ENCODE measurements at regions not wholly inside any gene's neighbourhood (a gene's known extent, or its start where the extent isn't known, plus 50 kb on each side); places are given as distances from the start of the nearest gene placed in this dataset.

- Histone ChIP-seq H3K4me1 (ENCODE audit: control insufficient read depth in 3 of 3, insufficient read depth in 3 of 3, low read length in 3 of 3) (no peaks in the 10 kb centered on the region), H3K9ac (ENCODE audit: low read depth in 1 of 3, low read length in 3 of 3) (no peak overlapping the region), H3K27ac (ENCODE audit: low read depth, low read length) (no peak overlapping the region), H3K36me3 (ENCODE audit: control insufficient read depth in 3 of 3, insufficient read depth in 3 of 3, low read length in 3 of 3) (no peaks in the 10 kb centered on the region), H3K4me3 (ENCODE audit: low read length in 3 of 3) (no peak overlapping the region), H3K9me3 (ENCODE audit: control insufficient read depth in 3 of 3, low read length in 3 of 3) (no peaks in the 10 kb centered on the region), H3K27me3 (ENCODE audit: control insufficient read depth in 3 of 3, insufficient read depth in 3 of 3, low read length in 3 of 3) (no peaks in the 10 kb centered on the region)
Observed at GRCh38 chr5:57955511-57955910, 472.9 kb upstream of the ACTBL2 start.

- H3K36me3 ChIP-seq (ENCODE audit: control insufficient read depth in 3 of 3, insufficient read depth in 3 of 3, low read length in 3 of 3) = no peaks in the 10 kb centered on the region
- H3K9me3 ChIP-seq (ENCODE audit: control insufficient read depth in 3 of 3, low read length in 3 of 3) = no peaks in the 10 kb centered on the region
- H3K9ac ChIP-seq (ENCODE audit: low read depth in 1 of 3, low read length in 3 of 3) = no peak overlapping the region
- H3K27ac ChIP-seq (ENCODE audit: low read depth, low read length) = no peak overlapping the region
- H3K4me3 ChIP-seq (ENCODE audit: low read length in 3 of 3) = no peak overlapping the region
- no peaks in the 10 kb centered on the region for H3K27me3 ChIP-seq (ENCODE audit: control insufficient read depth in 3 of 3, insufficient read depth in 3 of 3, low read length in 3 of 3)
- H3K4me1 ChIP-seq (ENCODE audit: control insufficient read depth in 3 of 3, insufficient read depth in 3 of 3, low read length in 3 of 3) = no peaks in the 10 kb centered on the region
Observed at GRCh38 chr5:57953792-57954191, 471.2 kb upstream of the ACTBL2 start.

- H3K27me3 ChIP-seq (ENCODE audit: control insufficient read depth in 3 of 3, insufficient read depth in 3 of 3, low read length in 3 of 3) = no peaks in the 10 kb centered on the region
- no peaks in the 10 kb centered on the region for H3K36me3 ChIP-seq (ENCODE audit: control insufficient read depth in 3 of 3, insufficient read depth in 3 of 3, low read length in 3 of 3)
- H3K27ac ChIP-seq (ENCODE audit: low read depth, low read length) = no peak overlapping the region
- no peaks in the 10 kb centered on the region for H3K4me1 ChIP-seq (ENCODE audit: control insufficient read depth in 3 of 3, insufficient read depth in 3 of 3, low read length in 3 of 3)
- H3K9me3 ChIP-seq (ENCODE audit: control insufficient read depth in 3 of 3, low read length in 3 of 3) = no peaks in the 10 kb centered on the region
- H3K4me3 ChIP-seq (ENCODE audit: low read length in 3 of 3) = no peak overlapping the region
- no peak overlapping the region for H3K9ac ChIP-seq (ENCODE audit: low read depth in 1 of 3, low read length in 3 of 3)
Observed at GRCh38 chr5:57950616-57951228, 468.1 kb upstream of the ACTBL2 start.

- Histone ChIP-seq H3K9ac (ENCODE audit: low read depth in 1 of 3, low read length in 3 of 3) (no peak overlapping the region), H3K27me3 (ENCODE audit: control insufficient read depth in 3 of 3, insufficient read depth in 3 of 3, low read length in 3 of 3) (no peaks in the 10 kb centered on the region), H3K9me3 (ENCODE audit: control insufficient read depth in 3 of 3, low read length in 3 of 3) (no peaks in the 10 kb centered on the region), H3K27ac (ENCODE audit: low read depth, low read length) (no peak overlapping the region), H3K4me3 (ENCODE audit: low read length in 3 of 3) (no peak overlapping the region), H3K36me3 (ENCODE audit: control insufficient read depth in 3 of 3, insufficient read depth in 3 of 3, low read length in 3 of 3) (no peaks in the 10 kb centered on the region), H3K4me1 (ENCODE audit: control insufficient read depth in 3 of 3, insufficient read depth in 3 of 3, low read length in 3 of 3) (no peaks in the 10 kb centered on the region)
Observed at GRCh38 chr5:57948091-57948490, 465.5 kb upstream of the ACTBL2 start.

GRCh38 chr5:57947181-57947580 is 464.6 kb upstream of the ACTBL2 start:
- Histone ChIP-seq H3K9me3 (ENCODE audit: control insufficient read depth in 3 of 3, low read length in 3 of 3) (no peaks in the 10 kb centered on the region), H3K36me3 (ENCODE audit: control insufficient read depth in 3 of 3, insufficient read depth in 3 of 3, low read length in 3 of 3) (no peaks in the 10 kb centered on the region), H3K27me3 (ENCODE audit: control insufficient read depth in 3 of 3, insufficient read depth in 3 of 3, low read length in 3 of 3) (no peaks in the 10 kb centered on the region), H3K4me3 (ENCODE audit: low read length in 3 of 3) (no peak overlapping the region), H3K27ac (ENCODE audit: low read depth, low read length) (no peak overlapping the region), H3K4me1 (ENCODE audit: control insufficient read depth in 3 of 3, insufficient read depth in 3 of 3, low read length in 3 of 3) (no peaks in the 10 kb centered on the region), H3K9ac (ENCODE audit: low read depth in 1 of 3, low read length in 3 of 3) (no peak overlapping the region)

GRCh38 chr5:57940879-57941278 is 458.3 kb upstream of the ACTBL2 start:
- H3K9ac ChIP-seq (ENCODE audit: low read depth in 1 of 3, low read length in 3 of 3) = no peak overlapping the region
- H3K27me3 ChIP-seq (ENCODE audit: control insufficient read depth in 3 of 3, insufficient read depth in 3 of 3, low read length in 3 of 3) = no peaks in the 10 kb centered on the region
- H3K27ac ChIP-seq (ENCODE audit: low read depth, low read length) = no peak overlapping the region
- no peaks in the 10 kb centered on the region for H3K9me3 ChIP-seq (ENCODE audit: control insufficient read depth in 3 of 3, low read length in 3 of 3)
- no peak overlapping the region for H3K4me3 ChIP-seq (ENCODE audit: low read length in 3 of 3)
- H3K4me1 ChIP-seq (ENCODE audit: control insufficient read depth in 3 of 3, insufficient read depth in 3 of 3, low read length in 3 of 3) = no peaks in the 10 kb centered on the region
- no peaks in the 10 kb centered on the region for H3K36me3 ChIP-seq (ENCODE audit: control insufficient read depth in 3 of 3, insufficient read depth in 3 of 3, low read length in 3 of 3)

GRCh38 chr5:57940236-57940635 is 457.6 kb upstream of the ACTBL2 start:
- H3K27ac ChIP-seq (ENCODE audit: low read depth, low read length) = no peak overlapping the region
- no peaks in the 10 kb centered on the region for H3K4me1 ChIP-seq (ENCODE audit: control insufficient read depth in 3 of 3, insufficient read depth in 3 of 3, low read length in 3 of 3)
- no peak overlapping the region for H3K9ac ChIP-seq (ENCODE audit: low read depth in 1 of 3, low read length in 3 of 3)
- H3K9me3 ChIP-seq (ENCODE audit: control insufficient read depth in 3 of 3, low read length in 3 of 3) = no peaks in the 10 kb centered on the region
- no peaks in the 10 kb centered on the region for H3K27me3 ChIP-seq (ENCODE audit: control insufficient read depth in 3 of 3, insufficient read depth in 3 of 3, low read length in 3 of 3)
- H3K36me3 ChIP-seq (ENCODE audit: control insufficient read depth in 3 of 3, insufficient read depth in 3 of 3, low read length in 3 of 3) = no peaks in the 10 kb centered on the region
- H3K4me3 ChIP-seq (ENCODE audit: low read length in 3 of 3) = no peak overlapping the region

- H3K9me3 ChIP-seq (ENCODE audit: control insufficient read depth in 3 of 3, low read length in 3 of 3) = no peaks in the 10 kb centered on the region
- no peak overlapping the region for H3K9ac ChIP-seq (ENCODE audit: low read depth in 1 of 3, low read length in 3 of 3)
- no peak overlapping the region for H3K4me3 ChIP-seq (ENCODE audit: low read length in 3 of 3)
- no peak overlapping the region for H3K27ac ChIP-seq (ENCODE audit: low read depth, low read length)
- no peaks in the 10 kb centered on the region for H3K4me1 ChIP-seq (ENCODE audit: control insufficient read depth in 3 of 3, insufficient read depth in 3 of 3, low read length in 3 of 3)
- no peaks in the 10 kb centered on the region for H3K27me3 ChIP-seq (ENCODE audit: control insufficient read depth in 3 of 3, insufficient read depth in 3 of 3, low read length in 3 of 3)
- no peaks in the 10 kb centered on the region for H3K36me3 ChIP-seq (ENCODE audit: control insufficient read depth in 3 of 3, insufficient read depth in 3 of 3, low read length in 3 of 3)
Observed at GRCh38 chr5:57939771-57940170, 457.2 kb upstream of the ACTBL2 start.

GRCh38 chr5:57939335-57939734 is 456.7 kb upstream of the ACTBL2 start:
- Histone ChIP-seq H3K36me3 (ENCODE audit: control insufficient read depth in 3 of 3, insufficient read depth in 3 of 3, low read length in 3 of 3) (no peaks in the 10 kb centered on the region), H3K27me3 (ENCODE audit: control insufficient read depth in 3 of 3, insufficient read depth in 3 of 3, low read length in 3 of 3) (no peaks in the 10 kb centered on the region), H3K4me3 (ENCODE audit: low read length in 3 of 3) (no peak overlapping the region)

GRCh38 chr5:57938174-57938557 is 455.6 kb upstream of the ACTBL2 start:
- Histone ChIP-seq H3K36me3 (ENCODE audit: control insufficient read depth in 3 of 3, insufficient read depth in 3 of 3, low read length in 3 of 3) (no peaks in the 10 kb centered on the region), H3K4me3 (ENCODE audit: low read length in 3 of 3) (no peak overlapping the region), H3K27ac (ENCODE audit: low read depth, low read length) (no peak overlapping the region), H3K27me3 (ENCODE audit: control insufficient read depth in 3 of 3, insufficient read depth in 3 of 3, low read length in 3 of 3) (no peaks in the 10 kb centered on the region), H3K9ac (ENCODE audit: low read depth in 1 of 3, low read length in 3 of 3) (no peak overlapping the region), H3K9me3 (ENCODE audit: control insufficient read depth in 3 of 3, low read length in 3 of 3) (no peaks in the 10 kb centered on the region), H3K4me1 (ENCODE audit: control insufficient read depth in 3 of 3, insufficient read depth in 3 of 3, low read length in 3 of 3) (no peaks in the 10 kb centered on the region)

More at GRCh38 chr5:57939335-57939734, 456.7 kb upstream of the ACTBL2 start:
- no peaks in the 10 kb centered on the region for H3K4me1 ChIP-seq (ENCODE audit: control insufficient read depth in 3 of 3, insufficient read depth in 3 of 3, low read length in 3 of 3)
- no peaks in the 10 kb centered on the region for H3K9me3 ChIP-seq (ENCODE audit: control insufficient read depth in 3 of 3, low read length in 3 of 3)
- no peak overlapping the region for H3K9ac ChIP-seq (ENCODE audit: low read depth in 1 of 3, low read length in 3 of 3)
- H3K27ac ChIP-seq (ENCODE audit: low read depth, low read length) = no peak overlapping the region

Data from skeletal muscle tissue (tissue), 3 donors.